ENCODE measurements at regions not wholly inside any gene's neighbourhood (a gene's known extent, or its start where the extent isn't known, plus 50 kb on each side); places are given as distances from the start of the nearest gene placed in this dataset.
"Not testable (repeated sequence)": the region's sequence is repeated elsewhere in the genome, so short reads cannot be mapped to it uniquely, and the experiment has no call there.

DNA sequence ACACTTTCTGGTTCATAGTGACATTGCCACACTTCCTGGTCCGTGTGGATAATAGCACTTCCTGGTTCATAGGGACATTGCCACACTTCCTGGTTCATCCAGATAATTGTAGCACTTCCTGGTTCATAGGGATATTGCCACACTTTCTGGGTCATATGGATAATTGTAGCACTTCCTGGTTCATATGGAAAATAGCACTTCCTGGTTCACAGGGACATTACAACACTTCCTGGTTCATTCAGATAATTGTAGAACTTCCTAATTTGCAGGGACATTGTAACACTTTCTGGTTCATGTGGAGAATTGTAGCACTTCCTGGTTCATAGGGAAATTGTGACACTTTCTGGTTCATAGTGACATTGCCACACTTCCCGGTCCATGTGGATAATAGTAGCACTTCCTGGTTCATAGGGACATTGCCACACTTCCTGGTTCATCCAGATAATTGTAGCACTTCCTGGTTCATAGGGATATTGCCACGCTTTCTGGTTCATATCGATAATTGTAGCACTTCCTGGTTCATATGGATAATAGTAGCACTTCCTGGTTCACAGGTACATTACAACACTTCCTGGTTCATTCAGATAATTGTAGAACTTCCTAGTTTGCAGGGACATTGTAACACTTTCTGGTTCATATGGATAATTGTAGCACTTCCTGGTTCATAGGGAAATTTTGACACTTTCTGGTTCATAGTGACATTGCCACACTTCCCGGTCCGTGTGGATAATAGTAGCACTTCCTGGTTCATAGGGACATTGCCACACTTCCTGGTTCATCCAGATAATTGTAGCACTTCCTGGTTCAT is 60.0 kb upstream of the CD99 start:
- H3K4me3 ChIP-seq (ENCODE audit: low read depth in 2 of 2, low read length in 1 of 2); H3K27ac ChIP-seq (ENCODE audit: low read depth in 2 of 2, low read length in 1 of 2); DNase-seq; H3K9me2 ChIP-seq; H3K4me1 ChIP-seq (ENCODE audit: control insufficient read depth in 1 of 2, insufficient read depth in 2 of 2, low read depth in 1 of 2, low read length in 1 of 2); POLR2A ChIA-PET; H3K36me3 ChIP-seq (replicated peaks in 1 of 2; ENCODE audit: control insufficient read depth in 1 of 2, insufficient read depth in 2 of 2, low read length in 1 of 2); CTCF ChIA-PET; H3F3A ChIP-seq (replicated peaks; ENCODE audit: insufficient read depth); H3K27me3 ChIP-seq (ENCODE audit: insufficient read depth); H3K9me3 ChIP-seq; H3K4me2 ChIP-seq; H4K20me1 ChIP-seq (ENCODE audit: insufficient read depth); H3K79me2 ChIP-seq (ENCODE audit: insufficient read depth); H2AFZ ChIP-seq (ENCODE audit: low read depth); H3K9ac ChIP-seq: not testable (repeated sequence)
- 40% methylated on average over 6 of the region's 6 CpGs for WGBS (ENCODE audit: low lambda C conversion rate)

- H3K4me3 ChIP-seq (ENCODE audit: low read depth in 2 of 2, low read length in 1 of 2); H3K27ac ChIP-seq (ENCODE audit: low read depth in 2 of 2, low read length in 1 of 2); H3K9me3 ChIP-seq; H3K9ac ChIP-seq; H3K4me2 ChIP-seq; H2AFZ ChIP-seq (ENCODE audit: low read depth); H4K20me1 ChIP-seq (ENCODE audit: insufficient read depth); H3F3A ChIP-seq (replicated peaks; ENCODE audit: insufficient read depth); H3K36me3 ChIP-seq (replicated peaks in 1 of 2; ENCODE audit: control insufficient read depth in 1 of 2, insufficient read depth in 2 of 2, low read length in 1 of 2); POLR2A ChIA-PET; H3K79me2 ChIP-seq (ENCODE audit: insufficient read depth); H3K4me1 ChIP-seq (ENCODE audit: control insufficient read depth in 1 of 2, insufficient read depth in 2 of 2, low read depth in 1 of 2, low read length in 1 of 2); CTCF ChIA-PET; DNase-seq; H3K9me2 ChIP-seq; H3K27me3 ChIP-seq (ENCODE audit: insufficient read depth): not testable (repeated sequence)
- TF ChIP-seq GABPA (IDR thresholded peaks at IDR 0.05; ENCODE audit: low read depth) = 0 out of 2 replicates have a peak, but pooled peaks have one; percentile 7
- 53% methylated on average over 5 of the region's 5 CpGs for WGBS (ENCODE audit: low lambda C conversion rate)
These were observed 60.8 kb upstream of the CD99 start for GRCh38 chrX:2630008-2630934.

GRCh38 chrX:2629316-2630007 is 61.6 kb upstream of the CD99 start:
- no peak overlapping the region for H3K4me2 ChIP-seq
- H3K27ac ChIP-seq (ENCODE audit: low read depth in 2 of 2, low read length in 1 of 2) = no peak overlapping the region
- ChIA-PET CTCF (no interaction called here), POLR2A (no interaction called here)
- H3K9ac ChIP-seq = no peak overlapping the region
- no peak overlapping the region for H3K4me3 ChIP-seq (ENCODE audit: low read depth in 2 of 2, low read length in 1 of 2)
- H3K36me3 ChIP-seq (replicated peaks in 1 of 2; ENCODE audit: control insufficient read depth in 1 of 2, insufficient read depth in 2 of 2, low read length in 1 of 2) = peaks cover 0 to 10% of the 10 kb centered on the region in 2 experiments
- no peaks in the 10 kb centered on the region for H3K9me2 ChIP-seq
- TF ChIP-seq MEF2A (IDR thresholded peaks at IDR 0.05; ENCODE audit: borderline replicate concordance, low read depth) (no peak), ELF1 (IDR thresholded peaks at IDR 0.05) (0 out of 2 replicates have a peak, but pooled peaks have one; percentile 17), FOSL2 (IDR thresholded peaks at IDR 0.05; ENCODE audit: borderline replicate concordance, low read depth) (no peak)
- TF ChIP-seq, protein P1, sequence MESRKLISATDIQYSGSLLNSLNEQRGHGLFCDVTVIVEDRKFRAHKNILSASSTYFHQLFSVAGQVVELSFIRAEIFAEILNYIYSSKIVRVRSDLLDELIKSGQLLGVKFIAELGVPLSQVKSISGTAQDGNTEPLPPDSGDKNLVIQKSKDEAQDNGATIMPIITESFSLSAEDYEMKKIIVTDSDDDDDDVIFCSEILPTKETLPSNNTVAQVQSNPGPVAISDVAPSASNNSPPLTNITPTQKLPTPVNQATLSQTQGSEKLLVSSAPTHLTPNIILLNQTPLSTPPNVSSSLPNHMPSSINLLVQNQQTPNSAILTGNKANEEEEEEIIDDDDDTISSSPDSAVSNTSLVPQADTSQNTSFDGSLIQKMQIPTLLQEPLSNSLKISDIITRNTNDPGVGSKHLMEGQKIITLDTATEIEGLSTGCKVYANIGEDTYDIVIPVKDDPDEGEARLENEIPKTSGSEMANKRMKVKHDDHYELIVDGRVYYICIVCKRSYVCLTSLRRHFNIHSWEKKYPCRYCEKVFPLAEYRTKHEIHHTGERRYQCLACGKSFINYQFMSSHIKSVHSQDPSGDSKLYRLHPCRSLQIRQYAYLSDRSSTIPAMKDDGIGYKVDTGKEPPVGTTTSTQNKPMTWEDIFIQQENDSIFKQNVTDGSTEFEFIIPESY (IDR thresholded peaks at IDR 0.05; ENCODE audit: borderline replicate concordance, low read depth) = no peak
- WGBS (ENCODE audit: low lambda C conversion rate) = 68% methylated on average over 6 of the region's 6 CpGs
- H3K4me1 ChIP-seq (ENCODE audit: control insufficient read depth in 1 of 2, insufficient read depth in 2 of 2, low read depth in 1 of 2, low read length in 1 of 2) = no peaks in the 10 kb centered on the region
- DNase-seq = no peak
- no peaks in the 10 kb centered on the region for H3K79me2 ChIP-seq (ENCODE audit: insufficient read depth)
- H3K27me3 ChIP-seq (ENCODE audit: insufficient read depth) = no peaks in the 10 kb centered on the region
- H2AFZ ChIP-seq (ENCODE audit: low read depth) = no peak overlapping the region
- H4K20me1 ChIP-seq (ENCODE audit: insufficient read depth) = no peaks in the 10 kb centered on the region
- H3F3A ChIP-seq (replicated peaks; ENCODE audit: insufficient read depth) = peaks cover 8% of the 10 kb centered on the region
- no peaks in the 10 kb centered on the region for H3K9me3 ChIP-seq
